ENCODE measurements at regions not wholly inside any gene's neighbourhood (a gene's known extent, or its start where the extent isn't known, plus 50 kb on each side); places are given as distances from the start of the nearest gene placed in this dataset.

- FAIRE-seq = no peak
- Histone ChIP-seq H3K27me3 (ENCODE audit: control insufficient read depth, insufficient read depth, low read length) (no peaks in the 10 kb centered on the region), H3K4me3 (ENCODE audit: low read depth, low read length) (no peak overlapping the region), H3K36me3 (ENCODE audit: control insufficient read depth, insufficient read depth, low read length) (no peaks in the 10 kb centered on the region)
- no peak for TF ChIP-seq CTCF (IDR thresholded peaks at IDR 0.05; ENCODE audit: insufficient read depth, low read length, severe bottlenecking)
- peak; percentile 66 for DNase-seq (ENCODE audit: low read depth)
Measured at GRCh38 chr10:20956843-20957242, 59.7 kb upstream of the NEBL start.

GRCh38 chr10:20955355-20955893 lies 58.3 kb upstream of the NEBL start:
- no peaks in the 10 kb centered on the region for H3K27me3 ChIP-seq (ENCODE audit: control insufficient read depth, insufficient read depth, low read length)
- H3K36me3 ChIP-seq (ENCODE audit: control insufficient read depth, insufficient read depth, low read length) = no peaks in the 10 kb centered on the region
- DNase-seq (ENCODE audit: low read depth) (no peak), FAIRE-seq (no peak)
- no peak overlapping the region for H3K4me3 ChIP-seq (ENCODE audit: low read depth, low read length)
- no peak for TF ChIP-seq CTCF (IDR thresholded peaks at IDR 0.05; ENCODE audit: insufficient read depth, low read length, severe bottlenecking)

GRCh38 chr10:20954519-20954918 lies 57.4 kb upstream of the NEBL start:
- Histone ChIP-seq H3K4me3 (ENCODE audit: low read depth, low read length) (no peak overlapping the region), H3K36me3 (ENCODE audit: control insufficient read depth, insufficient read depth, low read length) (no peaks in the 10 kb centered on the region), H3K27me3 (ENCODE audit: control insufficient read depth, insufficient read depth, low read length) (no peaks in the 10 kb centered on the region)
- TF ChIP-seq CTCF (IDR thresholded peaks at IDR 0.05; ENCODE audit: insufficient read depth, low read length, severe bottlenecking) = no peak
- no peak for DNase-seq (ENCODE audit: low read depth)
- FAIRE-seq = no peak

GRCh38 chr10:20953120-20953519 lies 56.0 kb upstream of the NEBL start:
- Histone ChIP-seq H3K27me3 (ENCODE audit: control insufficient read depth, insufficient read depth, low read length) (no peaks in the 10 kb centered on the region), H3K4me3 (ENCODE audit: low read depth, low read length) (no peak overlapping the region), H3K36me3 (ENCODE audit: control insufficient read depth, insufficient read depth, low read length) (no peaks in the 10 kb centered on the region)
- DNase-seq (ENCODE audit: low read depth) (no peak), FAIRE-seq (peak; percentile 13)
- no peak for TF ChIP-seq CTCF (IDR thresholded peaks at IDR 0.05; ENCODE audit: insufficient read depth, low read length, severe bottlenecking)

GRCh38 chr10:20949967-20950366 lies 52.9 kb upstream of the NEBL start:
- DNase-seq (ENCODE audit: low read depth) (no peak), FAIRE-seq (no peak)
- Histone ChIP-seq H3K36me3 (ENCODE audit: control insufficient read depth, insufficient read depth, low read length) (no peaks in the 10 kb centered on the region), H3K4me3 (ENCODE audit: low read depth, low read length) (no peak overlapping the region), H3K27me3 (ENCODE audit: control insufficient read depth, insufficient read depth, low read length) (no peaks in the 10 kb centered on the region)
- no peak for TF ChIP-seq CTCF (IDR thresholded peaks at IDR 0.05; ENCODE audit: insufficient read depth, low read length, severe bottlenecking)

GRCh38 chr10:20948686-20949327 lies 51.7 kb upstream of the NEBL start:
- H3K27me3 ChIP-seq (ENCODE audit: control insufficient read depth, insufficient read depth, low read length) = no peaks in the 10 kb centered on the region
- TF ChIP-seq CTCF (IDR thresholded peaks at IDR 0.05; ENCODE audit: insufficient read depth, low read length, severe bottlenecking) = no peak
- H3K36me3 ChIP-seq (ENCODE audit: control insufficient read depth, insufficient read depth, low read length) = no peaks in the 10 kb centered on the region
- DNase-seq (ENCODE audit: low read depth) (no peak), FAIRE-seq (no peak)
- no peak overlapping the region for H3K4me3 ChIP-seq (ENCODE audit: low read depth, low read length)

Measured in bronchial epithelial cell (primary cell).